MCF 10A (cell line): ENCODE measurements at regions not wholly inside any gene's neighbourhood (a gene's known extent, or its start where the extent isn't known, plus 50 kb on each side); places are given as distances from the start of the nearest gene placed in this dataset.

Source experiments
- BruUV-seq: library from RNA; stranded (reverse); fragments of 400-500 nt; replicated peaks from 2 replicates; lab custom pipeline; 2021; lab: Mats Ljungman, UMichigan
- CTCF ChIA-PET: fragments of 300-600 bp; sonication (Branson Sonifier 250); formaldehyde crosslinking; extraction: SDS; loops from one replicate; lab custom pipeline; 2021; ENCODE audit warnings: antibody characterized with exemption, inconsistent platforms; lab: Yijun Ruan, JAX
- POLR2A ChIA-PET: fragments of 300-600, 350-650 bp; sonication (Branson Sonifier 250); formaldehyde crosslinking; extraction: SDS; loops from one replicate; lab custom pipeline; 2020; ENCODE audit warnings: antibody characterized with exemption, inconsistent platforms; lab: Yijun Ruan, JAX
- DNase-seq: peaks from one replicate; pipeline ENCODE4 v3.0.0-alpha.2; 2018; ENCODE audit not compliant: unreplicated experiment
- H3K27ac Mint-ChIP-seq: one replicate; pipeline ENCODE4 v1.8.0; 2022; ENCODE audit warnings: mild to moderate bottlenecking, low read depth, mixed read lengths; ENCODE audit not compliant: unreplicated experiment
- H3K27me3 Mint-ChIP-seq: one replicate; pipeline ENCODE4 v1.8.0; 2022; ENCODE audit warnings: mixed read lengths; ENCODE audit not compliant: insufficient read depth, unreplicated experiment
- H3K36me3 Mint-ChIP-seq: one replicate; pipeline ENCODE4 v1.8.0; 2022; ENCODE audit warnings: mild to moderate bottlenecking, moderate library complexity, mixed read lengths; ENCODE audit not compliant: insufficient read depth, unreplicated experiment
- H3K4me1 Mint-ChIP-seq: one replicate; pipeline ENCODE4 v1.8.0; 2022; ENCODE audit warnings: mixed read lengths; ENCODE audit not compliant: insufficient read depth, unreplicated experiment
- H3K4me3 Mint-ChIP-seq: one replicate; pipeline ENCODE4 v1.8.0; 2022; ENCODE audit warnings: mild to moderate bottlenecking, moderate library complexity, mixed read lengths; ENCODE audit not compliant: unreplicated experiment
- H3K9me3 Mint-ChIP-seq: one replicate; pipeline ENCODE4 v1.8.0; 2022; ENCODE audit warnings: mixed read lengths; ENCODE audit not compliant: unreplicated experiment
- intact Hi-C: fragments of 100-400 bp; cut with micrococcal nuclease; formaldehyde crosslinking; loops from 2 replicates; pipeline ENCODE4 v1.14.1; 2022
- TF ChIP-seq, protein P1 (sequence below): fragments of 200-600 bp; IDR thresholded peaks from one replicate; pipeline ENCODE4 v1.8.0; 2022; ENCODE audit warnings: antibody characterized with exemption, mild to moderate bottlenecking; ENCODE audit not compliant: unreplicated experiment

DNA sequence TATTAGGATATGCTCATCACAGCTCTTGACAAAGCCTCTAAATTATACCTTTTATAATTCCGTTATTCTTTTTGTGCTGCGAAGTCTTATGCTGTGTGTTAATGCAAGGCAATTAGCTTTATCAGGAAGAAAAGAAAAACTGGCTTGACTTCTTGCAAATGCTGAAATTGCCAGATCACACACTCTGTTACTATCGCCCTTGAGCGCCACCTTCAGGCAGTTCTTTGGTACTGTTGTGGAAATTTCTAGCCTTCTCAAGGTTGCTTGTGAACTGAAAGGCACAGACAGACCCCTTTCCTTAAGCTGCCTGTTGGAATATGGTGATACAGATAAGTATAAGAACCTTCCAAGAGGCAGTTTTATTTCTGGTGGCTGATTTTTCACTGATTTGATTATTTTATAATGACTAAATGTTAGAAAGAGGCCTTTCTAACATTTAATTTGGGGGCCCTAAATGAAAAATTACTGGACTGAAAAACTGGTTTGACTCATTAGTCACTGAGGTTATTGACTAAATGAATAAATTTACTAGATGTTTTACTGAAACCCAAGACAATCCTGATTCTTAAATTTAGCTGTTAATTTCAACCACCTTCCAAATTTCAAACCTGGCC lies 126.2 kb upstream of the RASGRP1 start:
- no TSS peak for BruUV-seq
- Mint-ChIP-seq H3K27me3 (no peaks in the 10 kb centered on the region), H3K9me3 (no peaks in the 10 kb centered on the region), H3K4me3 (no peak overlapping the region), H3K27ac (no peak overlapping the region), H3K36me3 (peaks cover 5% of the 10 kb centered on the region), H3K4me1 (peaks cover 6% of the 10 kb centered on the region)
- TF ChIP-seq, protein P1, sequence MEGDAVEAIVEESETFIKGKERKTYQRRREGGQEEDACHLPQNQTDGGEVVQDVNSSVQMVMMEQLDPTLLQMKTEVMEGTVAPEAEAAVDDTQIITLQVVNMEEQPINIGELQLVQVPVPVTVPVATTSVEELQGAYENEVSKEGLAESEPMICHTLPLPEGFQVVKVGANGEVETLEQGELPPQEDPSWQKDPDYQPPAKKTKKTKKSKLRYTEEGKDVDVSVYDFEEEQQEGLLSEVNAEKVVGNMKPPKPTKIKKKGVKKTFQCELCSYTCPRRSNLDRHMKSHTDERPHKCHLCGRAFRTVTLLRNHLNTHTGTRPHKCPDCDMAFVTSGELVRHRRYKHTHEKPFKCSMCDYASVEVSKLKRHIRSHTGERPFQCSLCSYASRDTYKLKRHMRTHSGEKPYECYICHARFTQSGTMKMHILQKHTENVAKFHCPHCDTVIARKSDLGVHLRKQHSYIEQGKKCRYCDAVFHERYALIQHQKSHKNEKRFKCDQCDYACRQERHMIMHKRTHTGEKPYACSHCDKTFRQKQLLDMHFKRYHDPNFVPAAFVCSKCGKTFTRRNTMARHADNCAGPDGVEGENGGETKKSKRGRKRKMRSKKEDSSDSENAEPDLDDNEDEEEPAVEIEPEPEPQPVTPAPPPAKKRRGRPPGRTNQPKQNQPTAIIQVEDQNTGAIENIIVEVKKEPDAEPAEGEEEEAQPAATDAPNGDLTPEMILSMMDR: peak; percentile 78
- CTCF ChIA-PET: interaction anchor here (0.6 to 11.1 kb wide), 40 partner anchors 7 to 1624 kb away, joined by 3 to 258 read pairs (median 4); partner anchors contain the start of genes FAM98B and RASGRP1
- intact Hi-C loops: no loop called here
- POLR2A ChIA-PET: no interaction called here
- DNase-seq: peak; percentile 81

GRCh38 chr15:38691377-38691776 lies 126.8 kb upstream of the RASGRP1 start:
- no peak overlapping the region for H3K27ac Mint-ChIP-seq
- TF ChIP-seq, protein P1: no peak
- BruUV-seq: no TSS peak
- peaks cover 6% of the 10 kb centered on the region for H3K4me1 Mint-ChIP-seq
- intact Hi-C loops: no loop called here
- CTCF ChIA-PET: interaction anchor here (0.6 to 11.1 kb wide), 32 partner anchors 8 to 955 kb away, joined by 3 to 258 read pairs (median 5); partner anchors contain the start of genes FAM98B and RASGRP1
- no peaks in the 10 kb centered on the region for H3K27me3 Mint-ChIP-seq
- no peak overlapping the region for H3K4me3 Mint-ChIP-seq
- peaks cover 5% of the 10 kb centered on the region for H3K36me3 Mint-ChIP-seq
- POLR2A ChIA-PET: no interaction called here
- no peaks in the 10 kb centered on the region for H3K9me3 Mint-ChIP-seq
- DNase-seq: no peak

GRCh38 chr15:38691965-38692788 lies 127.6 kb upstream of the RASGRP1 start:
- intact Hi-C loops: no loop called here
- DNase-seq: no peak

GRCh38 chr15:38692789-38693062 lies 128.1 kb upstream of the RASGRP1 start:
- Mint-ChIP-seq H3K27me3 (no peaks in the 10 kb centered on the region), H3K4me1 (peaks cover 6% of the 10 kb centered on the region), H3K9me3 (no peaks in the 10 kb centered on the region), H3K4me3 (no peak overlapping the region), H3K36me3 (peaks cover 5% of the 10 kb centered on the region), H3K27ac (no peak overlapping the region)
- BruUV-seq: no TSS peak
- CTCF ChIA-PET: interaction anchor here (0.9 to 11.1 kb wide), 6 partner anchors 8 to 690 kb away, joined by 3 to 258 read pairs (median 11); partner anchors contain the start of gene RASGRP1
- intact Hi-C loops: no loop called here
- POLR2A ChIA-PET: no interaction called here
- TF ChIP-seq, protein P1: no peak
- no peak for DNase-seq

More at GRCh38 chr15:38691965-38692788, 127.6 kb upstream of the RASGRP1 start:
- H3K27me3 Mint-ChIP-seq: no peaks in the 10 kb centered on the region
- no peak overlapping the region for H3K27ac Mint-ChIP-seq
- TF ChIP-seq, protein P1: no peak
- CTCF ChIA-PET: interaction anchor here (0.7 to 11.1 kb wide), 12 partner anchors 9 to 697 kb away, joined by 3 to 258 read pairs (median 10); partner anchors contain the start of genes FAM98B and RASGRP1
- no peak overlapping the region for H3K4me3 Mint-ChIP-seq
- no TSS peak for BruUV-seq
- peaks cover 6% of the 10 kb centered on the region for H3K4me1 Mint-ChIP-seq
- H3K9me3 Mint-ChIP-seq: no peaks in the 10 kb centered on the region
- H3K36me3 Mint-ChIP-seq: peaks cover 5% of the 10 kb centered on the region
- POLR2A ChIA-PET: no interaction called here
